Heart left ventricle (tissue), 13 donors: ENCODE measurements at regions not wholly inside any gene's neighbourhood (a gene's known extent, or its start where the extent isn't known, plus 50 kb on each side); places are given as distances from the start of the nearest gene placed in this dataset.

Experiments
- POLR2A ChIP-seq, 2 donors: fragments of 450-650 bp; IDR thresholded peaks; one replicate each; pipeline ENCODE4 v1.6.1; 2017; ENCODE audit warnings: antibody characterized with exemption in 2 of 2, mild to moderate bottlenecking in 2 of 2, moderate library complexity in 2 of 2
- TF ChIP-seq, protein P1 (sequence below), 12 donors: fragments of 200-600 bp; sonication (generic) in 4 of 12; IDR thresholded peaks; one replicate each; pipeline versions ENCODE4 v1.5.0 to v1.8.0; 2018 to 2022; ENCODE audit warnings: antibody characterized with exemption in 12 of 12, mild to moderate bottlenecking in 5 of 12
- donor health status: ischemic (EF 13 %, LVEDD 7.1; RV severe dilation, severe dysfunction).
- donor health status: DM: no; HTN: yes; CAD: no.
- donor health status: DM: no; HTN: no; CAD: no.
- donor health status: ischemic (EF 25% LVEDD 6.9; RV normal size, moderate dysfunction).
- donor health status: ischemic (EF 25% LVEDD 5.7; RV mildly dilated, moderate dysfunction).
- donor health status: ischemic (EF 35%, LVEDD 5.7; RV mildly dilated, moderate dysfunction).
- donor health status: nonischemic (EF 11% LVEDD 7.7; RV severe dilation, severe dysfunction).
- donor health status: DM: yes; HTN: yes; CAD: no.
- donor health status: PGD.
- donor health status: ischemic (EF 29% LVEDD 5.4; RV normal size, mild dysfunction).
- donor health status: nonischemic (EF 23%, LVEDD 6.1; RV moderate dilation, normal function).

DNA sequence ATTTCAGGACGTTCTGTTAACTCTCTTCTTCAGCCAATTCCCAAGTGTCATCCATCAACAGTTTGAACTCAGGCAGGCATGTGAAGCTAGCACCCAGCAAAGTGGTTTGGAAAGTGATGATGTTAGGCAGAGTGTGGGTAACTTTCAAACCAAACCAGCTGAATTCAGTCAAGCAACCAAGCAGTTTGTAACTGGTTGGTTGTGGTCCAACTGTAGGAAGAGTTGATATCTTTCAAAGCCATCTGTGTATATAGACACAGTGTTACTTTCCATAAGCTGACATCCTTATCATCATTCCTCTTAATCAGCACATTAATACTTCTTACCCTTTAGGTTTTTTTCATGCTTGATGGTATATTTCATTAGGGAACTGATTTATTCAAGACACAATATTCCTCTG lies 72.2 kb upstream of the NUPR2 start:
- TF ChIP-seq, protein P1, sequence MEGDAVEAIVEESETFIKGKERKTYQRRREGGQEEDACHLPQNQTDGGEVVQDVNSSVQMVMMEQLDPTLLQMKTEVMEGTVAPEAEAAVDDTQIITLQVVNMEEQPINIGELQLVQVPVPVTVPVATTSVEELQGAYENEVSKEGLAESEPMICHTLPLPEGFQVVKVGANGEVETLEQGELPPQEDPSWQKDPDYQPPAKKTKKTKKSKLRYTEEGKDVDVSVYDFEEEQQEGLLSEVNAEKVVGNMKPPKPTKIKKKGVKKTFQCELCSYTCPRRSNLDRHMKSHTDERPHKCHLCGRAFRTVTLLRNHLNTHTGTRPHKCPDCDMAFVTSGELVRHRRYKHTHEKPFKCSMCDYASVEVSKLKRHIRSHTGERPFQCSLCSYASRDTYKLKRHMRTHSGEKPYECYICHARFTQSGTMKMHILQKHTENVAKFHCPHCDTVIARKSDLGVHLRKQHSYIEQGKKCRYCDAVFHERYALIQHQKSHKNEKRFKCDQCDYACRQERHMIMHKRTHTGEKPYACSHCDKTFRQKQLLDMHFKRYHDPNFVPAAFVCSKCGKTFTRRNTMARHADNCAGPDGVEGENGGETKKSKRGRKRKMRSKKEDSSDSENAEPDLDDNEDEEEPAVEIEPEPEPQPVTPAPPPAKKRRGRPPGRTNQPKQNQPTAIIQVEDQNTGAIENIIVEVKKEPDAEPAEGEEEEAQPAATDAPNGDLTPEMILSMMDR (IDR thresholded peaks at IDR 0.05): no peak
- no peak for TF ChIP-seq POLR2A (IDR thresholded peaks at IDR 0.05)
